ENCODE measurements at regions not wholly inside any gene's neighbourhood (a gene's known extent, or its start where the extent isn't known, plus 50 kb on each side); places are given as distances from the start of the nearest gene placed in this dataset.

GRCh38 chrX:45502396-45502795 lies 301.7 kb upstream of the DIPK2B start:
- no peak for TF ChIP-seq CTCF (IDR thresholded peaks at IDR 0.05)
- no peak for TF ChIP-seq ZFX (IDR thresholded peaks at IDR 0.05; ENCODE audit: borderline replicate concordance)
